H54 (cell line): ENCODE measurements at regions not wholly inside any gene's neighbourhood (a gene's known extent, or its start where the extent isn't known, plus 50 kb on each side); places are given as distances from the start of the nearest gene placed in this dataset.

Experiments
- DNase-seq: peaks from one replicate; pipeline ENCODE4 v3.0.0; 2011; ENCODE audit warnings: low spot score, mixed read lengths; ENCODE audit not compliant: insufficient read length
- FAIRE-seq: peaks from 3 replicates; lab custom pipeline; 2011; peaks lifted over from hg19 to GRCh38; lab: Jason Lieb, UNC
- POLR2A ChIP-seq: IDR thresholded peaks from 2 replicates; pipeline ENCODE4 v1.6.1; 2011; ENCODE audit warnings: low read depth, mild to moderate bottlenecking, low read length

DNA sequence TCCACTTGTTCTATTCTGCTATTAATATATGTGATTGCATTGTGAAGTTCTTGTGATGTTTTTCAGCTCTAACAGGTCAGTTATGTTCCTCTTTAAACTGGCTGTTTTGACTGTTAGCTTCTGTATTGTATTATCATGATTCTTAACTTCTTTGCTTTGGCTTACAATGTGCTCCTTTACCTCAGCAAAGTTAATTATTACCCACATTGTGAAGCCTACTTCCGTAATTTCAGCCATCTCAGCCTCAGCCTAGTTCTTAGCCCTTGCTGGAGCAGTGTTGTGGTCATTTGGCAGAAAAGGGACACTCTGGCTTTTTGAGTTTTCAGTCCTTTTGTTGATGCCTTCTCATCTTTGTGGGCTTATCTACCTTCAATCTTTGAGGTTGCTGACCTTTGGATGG is 440.2 kb downstream of the TBC1D32 start:
- FAIRE-seq (no peak), DNase-seq (no peak)
- TF ChIP-seq POLR2A = no peak

DNA sequence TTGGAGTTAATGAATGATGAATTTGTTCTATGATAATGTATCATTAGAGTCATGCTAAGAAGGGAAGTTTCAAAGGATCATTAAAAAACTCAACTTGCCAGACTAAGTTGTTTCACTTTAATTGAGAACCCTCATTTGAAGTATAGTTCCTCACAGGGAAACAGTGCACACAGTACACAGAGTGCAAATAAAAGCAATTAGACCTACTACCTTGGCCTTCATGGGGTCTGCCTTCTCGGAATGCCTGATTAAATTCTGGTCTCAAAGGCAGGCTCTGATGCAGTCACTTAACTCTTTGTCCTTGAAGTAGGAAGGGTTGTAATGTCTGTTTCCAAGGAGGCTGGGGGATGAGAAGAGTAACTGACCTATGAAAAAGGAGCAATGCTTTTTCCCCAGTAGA is 457.3 kb downstream of the TBC1D32 start:
- FAIRE-seq = no peak

DNA sequence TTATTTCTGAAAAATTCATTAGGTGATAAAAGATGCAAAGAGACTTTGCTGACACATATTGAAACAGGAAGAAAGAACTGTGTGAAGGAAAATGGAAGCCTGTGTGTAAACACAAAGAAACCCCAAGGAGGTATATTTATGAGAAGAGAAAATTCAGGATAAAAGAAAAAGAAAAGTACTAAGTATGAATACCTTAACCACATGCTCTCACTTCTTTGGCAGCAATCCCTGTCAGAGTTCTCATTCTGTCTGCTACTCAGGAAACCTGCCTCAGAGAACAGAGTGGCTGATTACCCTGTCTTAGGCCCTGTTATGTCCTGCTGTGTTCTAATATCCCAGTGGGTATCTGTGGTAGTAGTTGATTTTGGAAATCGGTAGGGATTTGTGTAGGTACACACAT is 457.9 kb downstream of the TBC1D32 start:
- no peak for FAIRE-seq
- no peak for DNase-seq
- no peak for TF ChIP-seq POLR2A

More for the DNA sequence above, 457.3 kb downstream of the TBC1D32 start:
- DNase-seq = no peak
- TF ChIP-seq POLR2A = no peak

DNA sequence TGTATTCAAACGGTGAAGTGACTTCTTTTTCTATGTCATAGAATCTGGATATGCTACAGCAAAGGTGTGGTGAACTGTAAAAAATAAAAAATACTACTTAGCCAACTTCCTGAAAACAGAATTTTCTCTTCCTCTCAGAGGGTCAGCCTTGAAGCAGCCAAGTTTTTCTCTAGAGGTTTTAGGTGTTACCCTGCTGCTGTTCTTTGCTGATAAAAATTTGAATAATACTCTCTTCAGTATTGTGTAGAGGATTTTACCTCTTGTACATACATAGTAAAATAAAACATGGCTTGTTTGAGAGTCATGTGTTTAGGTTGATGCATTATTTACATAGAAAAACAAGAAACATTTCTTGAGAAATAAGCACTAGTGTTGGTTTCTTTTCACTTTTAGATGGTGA is 458.4 kb downstream of the TBC1D32 start:
- FAIRE-seq (no peak), DNase-seq (no peak)
- TF ChIP-seq POLR2A = no peak

DNA sequence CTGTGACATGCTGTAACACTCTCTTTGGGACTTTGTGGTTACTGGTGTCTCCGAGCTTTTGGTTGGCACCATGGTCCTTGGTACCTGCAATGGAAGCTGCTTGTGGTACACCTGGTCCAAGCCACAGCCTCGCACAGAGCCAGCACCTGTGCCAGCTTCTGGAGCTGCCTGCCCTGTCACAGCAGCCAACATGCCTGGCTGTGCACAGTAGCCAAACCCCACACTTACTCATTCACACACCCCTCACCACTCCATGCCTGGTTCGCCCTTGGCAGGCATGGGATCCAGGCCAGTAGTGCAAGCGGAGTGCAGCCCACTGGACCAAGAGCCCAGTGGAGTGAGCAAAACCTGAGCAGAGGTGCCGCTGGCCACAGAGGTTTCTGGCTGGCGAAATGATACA is 459.9 kb downstream of the TBC1D32 start:
- FAIRE-seq = no peak
- no peak for TF ChIP-seq POLR2A
- DNase-seq = no peak

DNA sequence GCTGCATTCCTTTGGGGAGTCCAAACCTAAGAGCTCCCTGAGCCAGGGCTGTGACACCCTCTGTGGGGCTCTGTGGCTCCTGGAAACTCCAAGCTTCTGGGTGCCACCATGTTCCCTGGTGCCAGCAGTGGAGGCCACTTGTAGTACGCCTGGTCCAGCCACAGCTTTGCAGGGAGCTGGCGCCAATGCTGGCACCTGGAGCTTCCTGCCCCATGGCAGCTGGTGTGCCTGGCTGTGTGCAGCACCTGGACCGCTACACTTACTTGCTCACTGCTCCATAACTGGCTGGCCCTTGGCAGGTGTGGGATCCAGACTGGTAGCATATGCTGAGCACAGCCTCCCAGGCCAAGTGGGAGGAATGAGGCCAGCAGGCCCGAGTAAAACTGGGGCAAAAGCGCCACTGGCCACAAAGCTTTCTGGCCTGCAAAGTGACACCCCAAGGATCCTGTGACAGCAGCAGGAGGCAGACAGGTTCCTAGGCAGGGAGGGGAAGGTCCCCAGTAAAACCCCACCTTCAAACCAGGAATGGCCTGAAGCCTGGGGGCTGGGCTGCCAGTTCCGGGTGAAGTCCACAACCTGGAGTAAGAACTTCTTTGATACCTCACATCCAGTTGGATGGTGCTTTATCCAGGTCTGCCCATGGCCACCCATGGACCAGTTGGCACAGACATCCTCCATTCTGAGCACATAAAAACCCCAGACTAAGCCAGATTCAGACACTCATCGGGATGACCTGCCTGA is 461.0 kb downstream of the TBC1D32 start:
- DNase-seq = no peak
- no peak for FAIRE-seq
- TF ChIP-seq POLR2A = no peak

DNA sequence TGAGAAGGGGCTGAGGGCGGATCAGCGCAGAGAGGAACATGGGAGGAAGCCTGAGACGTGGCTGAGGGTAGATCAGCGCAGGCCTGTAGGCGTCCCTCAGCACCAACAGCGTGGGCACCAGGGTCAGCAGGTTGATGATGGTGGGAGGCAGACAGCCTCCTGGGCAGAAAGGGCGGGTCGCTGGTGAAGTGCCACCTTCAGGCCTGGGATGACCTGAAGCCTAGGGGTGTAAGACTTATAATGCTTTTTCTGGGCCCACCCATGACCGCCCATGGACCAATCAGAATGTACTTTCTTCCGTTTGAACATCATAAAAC is 462.1 kb downstream of the TBC1D32 start:
- no peak for DNase-seq
- FAIRE-seq = no peak
- no peak for TF ChIP-seq POLR2A

DNA sequence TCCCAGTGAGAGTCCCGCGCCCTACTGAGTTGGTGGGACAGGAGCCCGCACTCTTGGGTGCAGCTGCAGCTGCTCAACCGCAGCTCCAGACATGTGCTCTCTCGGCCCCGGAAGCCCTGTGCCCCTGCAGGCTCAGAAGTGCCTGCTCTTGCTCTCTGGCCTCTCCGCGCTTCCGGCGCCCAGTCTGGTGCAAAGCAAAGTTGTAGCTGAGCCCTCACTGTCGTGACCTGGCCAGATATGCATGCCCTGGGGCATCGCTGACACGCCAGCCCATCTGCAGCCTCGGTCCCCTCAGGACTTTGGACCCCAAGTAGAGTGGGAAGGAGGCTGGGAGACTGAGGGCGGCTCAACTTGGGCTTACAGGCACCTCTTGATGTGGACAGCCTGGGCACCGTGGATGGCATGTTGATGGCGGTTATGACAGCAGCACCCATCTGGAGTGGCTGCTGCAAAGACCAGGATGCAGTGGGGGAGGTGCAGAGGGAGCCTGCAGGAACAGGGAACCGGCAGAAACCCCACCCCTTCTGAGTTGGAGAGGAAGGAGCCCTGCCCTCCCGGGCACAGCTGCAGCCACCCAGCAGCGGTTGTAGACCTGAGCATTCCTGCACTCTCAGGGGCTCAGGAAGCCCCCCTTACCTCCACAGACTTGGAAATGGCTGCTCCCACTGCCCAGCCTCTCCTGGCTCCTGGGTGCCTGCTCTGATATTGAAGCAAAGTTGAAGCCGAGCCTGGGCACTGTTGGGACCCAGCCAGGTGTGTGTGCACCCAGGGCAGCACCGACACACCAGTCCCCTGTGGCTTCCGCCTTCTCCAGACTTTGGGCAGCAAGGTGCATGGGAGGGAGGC is 462.6 kb downstream of the TBC1D32 start:
- DNase-seq (no peak), FAIRE-seq (no peak)
- no peak for TF ChIP-seq POLR2A

DNA sequence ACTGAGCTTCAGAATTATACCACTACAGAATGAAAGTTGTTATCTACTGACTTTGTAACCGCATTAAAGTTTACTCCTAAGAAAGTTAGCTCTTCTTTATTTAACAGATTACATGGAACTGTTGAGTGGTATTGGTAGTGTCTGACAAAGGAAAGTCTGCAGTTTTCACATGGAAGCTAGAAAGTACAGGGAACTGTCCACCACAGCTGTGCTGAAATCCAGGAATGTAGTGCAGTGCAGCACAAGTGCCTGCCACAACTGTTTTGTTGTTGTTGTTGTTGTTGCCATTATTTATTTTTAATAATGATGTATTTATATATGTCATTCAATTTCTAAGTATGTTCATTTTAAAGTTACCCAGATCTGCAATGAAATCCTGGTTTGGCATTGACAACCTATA is 464.9 kb downstream of the TBC1D32 start:
- DNase-seq = no peak
- no peak for FAIRE-seq
- no peak for TF ChIP-seq POLR2A

DNA sequence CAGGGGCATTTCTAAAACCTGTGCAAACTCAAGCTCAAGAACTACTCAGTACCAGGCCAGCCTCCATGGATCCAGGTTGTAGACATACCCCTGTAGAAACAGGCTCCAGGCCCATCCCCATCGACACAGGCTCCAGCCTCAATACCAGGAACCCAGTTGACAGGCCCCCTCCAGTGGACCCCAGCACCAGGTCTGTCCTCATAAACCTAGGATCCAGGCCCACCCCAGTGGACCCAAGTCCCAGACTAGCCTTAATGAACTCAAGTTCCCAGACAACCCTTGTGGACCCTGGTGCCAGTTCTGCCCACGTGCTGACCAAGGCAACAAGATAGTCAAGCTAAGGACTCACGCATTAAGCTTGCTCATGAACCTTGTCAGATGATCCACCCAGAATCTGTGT is 476.9 kb downstream of the TBC1D32 start:
- FAIRE-seq (no peak), DNase-seq (no peak)
- TF ChIP-seq POLR2A = no peak

DNA sequence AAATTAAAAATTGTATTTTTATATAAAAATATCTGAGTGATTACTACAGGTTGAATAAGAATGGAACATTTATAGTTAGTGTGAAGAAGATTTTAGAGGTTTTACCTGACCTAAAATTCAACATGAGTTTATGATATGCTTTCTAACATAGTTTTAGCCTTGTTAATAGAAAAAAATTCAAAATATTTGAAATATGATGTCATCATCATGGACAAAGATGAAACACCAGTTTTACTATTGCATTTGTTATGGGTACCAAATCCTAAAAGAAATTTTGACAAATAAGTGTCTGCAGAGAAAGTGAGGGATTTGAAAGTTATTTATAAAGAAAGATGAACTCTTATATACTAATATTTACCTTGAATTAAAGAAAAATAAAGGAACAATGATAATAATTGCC is 479.7 kb downstream of the TBC1D32 start:
- DNase-seq (no peak), FAIRE-seq (no peak)
- TF ChIP-seq POLR2A = no peak

DNA sequence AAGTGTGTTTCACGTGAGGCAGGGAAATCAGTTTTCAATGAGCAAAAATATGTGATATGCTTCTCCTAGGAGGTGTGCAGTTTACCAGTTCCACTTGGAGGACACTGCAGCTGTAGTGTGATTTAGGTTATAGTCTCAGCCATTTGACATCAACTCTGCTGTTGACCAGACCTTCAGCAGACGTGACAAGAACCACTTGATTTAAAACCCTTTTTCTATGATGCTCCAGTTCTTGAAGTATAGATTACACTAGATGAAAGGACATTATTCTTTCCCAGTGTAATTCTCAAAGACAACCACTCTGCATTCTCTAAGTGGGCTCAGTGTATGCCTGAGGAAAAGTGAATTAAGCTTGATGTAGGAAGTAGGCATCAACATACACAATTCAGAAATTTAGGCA is 480.8 kb downstream of the TBC1D32 start:
- no peak for TF ChIP-seq POLR2A
- DNase-seq (no peak), FAIRE-seq (no peak)

DNA sequence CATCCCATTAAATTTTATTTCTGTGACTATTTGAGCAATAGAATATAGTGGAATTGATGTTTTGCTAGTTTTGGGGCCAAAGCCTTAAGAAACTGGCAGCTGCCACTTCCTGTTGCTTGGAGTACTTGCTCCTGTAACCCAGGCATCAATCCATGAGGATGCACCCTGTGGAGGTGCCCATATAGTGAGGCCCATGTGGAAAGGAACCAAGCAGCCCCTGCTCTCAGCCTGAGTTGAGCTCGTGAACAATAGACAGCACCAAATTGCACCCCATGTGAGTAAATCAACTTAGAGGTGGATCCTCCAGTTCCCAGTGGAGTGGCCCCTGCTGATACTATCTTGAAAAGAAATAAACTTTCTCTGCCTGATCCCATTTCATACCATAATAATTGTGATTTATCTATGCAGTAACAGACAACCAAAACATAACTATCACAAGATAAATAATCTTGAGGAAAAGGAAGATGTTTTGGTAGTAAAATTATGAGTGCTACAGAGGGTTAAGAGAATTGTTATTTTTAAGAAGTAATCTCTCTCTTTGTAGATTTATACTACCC is 481.9 kb downstream of the TBC1D32 start:
- no peak for FAIRE-seq
- no peak for TF ChIP-seq POLR2A
- no peak for DNase-seq

DNA sequence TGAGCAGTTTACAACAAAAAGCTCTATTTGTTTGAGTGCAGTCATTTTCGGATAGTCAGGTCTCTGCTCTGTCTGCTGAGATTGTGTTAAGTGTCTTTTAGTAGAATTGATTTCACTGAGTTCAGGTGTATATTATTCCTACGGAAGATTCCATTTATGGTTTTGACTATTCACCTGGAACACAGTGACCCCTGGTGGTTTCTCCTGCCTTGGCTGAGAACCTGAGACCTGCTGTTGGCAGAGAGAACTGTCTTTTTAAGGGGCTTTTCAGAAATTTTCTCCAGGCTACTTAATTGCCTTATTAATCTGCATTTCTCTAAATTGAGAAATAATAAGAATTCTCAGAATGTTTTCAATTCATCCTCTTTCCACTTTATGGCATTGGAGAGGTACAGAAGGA is 508.0 kb downstream of the TBC1D32 start:
- DNase-seq (no peak), FAIRE-seq (no peak)
- TF ChIP-seq POLR2A = no peak
